K562 (cell line): ENCODE measurements at regions not wholly inside any gene's neighbourhood (a gene's known extent, or its start where the extent isn't known, plus 50 kb on each side); places are given as distances from the start of the nearest gene placed in this dataset.

Experiments used
- ATAC-seq: fragments of 200-7000 bp; cut with Tn5 transposase; 3 replicates; pipeline ENCODE4 v1.9.1; 2020; ENCODE audit warnings: moderate library complexity
- BruUV-seq: library from RNA; stranded (reverse); fragments of 400-500 nt; replicated peaks from 2 replicates; lab custom pipeline; 2021; lab: Mats Ljungman, UMichigan
- CTCF ChIA-PET: fragments of 300-600 bp; formaldehyde crosslinking; extraction: SDS; loops from one replicate; lab custom pipeline; 2021; ENCODE audit warnings: low intra/inter-chr PET ratio; lab: Yijun Ruan, JAX
- POLR2A ChIA-PET: fragments of 300-600, 350-650 bp; sonication (Branson Sonifier 250); formaldehyde crosslinking; extraction: SDS; loops from one replicate; lab custom pipeline; 2021; ENCODE audit warnings: antibody characterized with exemption, inconsistent platforms; lab: Yijun Ruan, JAX
- DNase-seq, 4 experiments: peaks; one replicate each; pipeline versions ENCODE4 v3.0.0 to v3.0.0-alpha.2; 2011 to 2018; ENCODE audit warnings: low spot score in 3 of 4, mixed read lengths in 3 of 4; ENCODE audit errors: extremely low read depth in 1 of 4
- FAIRE-seq: peaks from 2 replicates; lab custom pipeline; 2011; peaks lifted over from hg19 to GRCh38; lab: Jason Lieb, UNC
- H2AFZ ChIP-seq: 2 replicates; pipeline ENCODE4 v1.6.0; 2011; ENCODE audit warnings: low read depth, low read length, control low read depth, inconsistent platforms
- H3K27ac ChIP-seq: fragments of 200-600 bp; 3 replicates; pipeline ENCODE4 v1.8.0; 2011; ENCODE audit warnings: low read depth, mild to moderate bottlenecking, control low read depth, inconsistent platforms, low read length, moderate library complexity, mixed read lengths; ENCODE audit errors: extremely low read depth
- H3K27me3 ChIP-seq, 2 experiments: fragments of 300-600 bp in 1 of 2; 2 replicates in 1 of 2; 3 replicates in 1 of 2; pipeline versions ENCODE4 v1.6.0 to v1.8.0; 2011; ENCODE audit warnings: inconsistent platforms in 2 of 2, low read length in 2 of 2, mild to moderate bottlenecking in 1 of 2, mixed read lengths in 1 of 2, moderate library complexity in 1 of 2; ENCODE audit not compliant: control insufficient read depth in 2 of 2, insufficient read depth in 2 of 2
- H3K36me3 ChIP-seq: fragments of 300-600 bp; 3 replicates; pipeline ENCODE4 v1.8.0; 2011; ENCODE audit warnings: mild to moderate bottlenecking, low read length, inconsistent platforms; ENCODE audit not compliant: control insufficient read depth, insufficient read depth
- H3K4me1 ChIP-seq, 2 experiments: fragments of 200-600 bp in 1 of 2; replicated peaks in 1 of 2; 2 replicates in 1 of 2; 3 replicates in 1 of 2; pipeline versions ENCODE4 v1.5.1 to v1.8.0; 2011; ENCODE audit warnings: inconsistent platforms in 2 of 2, low read length in 2 of 2, mild to moderate bottlenecking in 1 of 2, mixed read lengths in 1 of 2, moderate library complexity in 1 of 2; ENCODE audit not compliant: control insufficient read depth in 2 of 2, insufficient read depth in 2 of 2
- H3K4me2 ChIP-seq: 2 replicates; pipeline ENCODE4 v1.6.1; 2011; ENCODE audit warnings: low read length, control low read depth, inconsistent platforms, mixed read lengths; ENCODE audit not compliant: insufficient read depth
- H3K4me3 ChIP-seq: fragments of 200-600 bp; sonication (generic), shearing (Covaris generic); 2 replicates; pipeline ENCODE4 v1.5.1; 2016; ENCODE audit warnings: control low read depth, inconsistent platforms
- H3K79me2 ChIP-seq: fragments of 200-600 bp; 3 replicates; pipeline ENCODE4 v1.8.0; 2011; ENCODE audit warnings: low read length, inconsistent platforms; ENCODE audit not compliant: control insufficient read depth, insufficient read depth
- H3K9ac ChIP-seq, 2 experiments: 2 replicates each; pipeline versions ENCODE4 v1.6.0 to v1.6.1; 2011; ENCODE audit warnings: low read depth in 2 of 2, low read length in 2 of 2, control low read depth in 1 of 2, inconsistent platforms in 1 of 2, mild to moderate bottlenecking in 1 of 2, mixed read lengths in 1 of 2; ENCODE audit not compliant: insufficient read depth in 1 of 2
- H3K9me1 ChIP-seq: one replicate; pipeline ENCODE4 v1.6.0; 2011; ENCODE audit warnings: inconsistent platforms, mild to moderate bottlenecking, low read length, moderate library complexity; ENCODE audit not compliant: control insufficient read depth, insufficient read depth
- H3K9me3 ChIP-seq: replicated peaks from 2 replicates; pipeline ENCODE4 v1.5.1; 2011; ENCODE audit warnings: low read depth, low read length, inconsistent platforms; ENCODE audit not compliant: control insufficient read depth, insufficient read depth
- H4K20me1 ChIP-seq: replicated peaks from 2 replicates; pipeline ENCODE4 v1.6.1; 2011; ENCODE audit warnings: low read length, inconsistent platforms, mixed read lengths; ENCODE audit not compliant: control insufficient read depth, insufficient read depth
- EZH2 ChIP-seq: IDR thresholded peaks from 2 replicates; pipeline ENCODE4 v1.6.1; 2012; ENCODE audit warnings: low read depth, mild to moderate bottlenecking, inconsistent platforms, low read length, borderline replicate concordance
- NFE2L1 ChIP-seq: fragments of 450-650 bp; IDR thresholded peaks from 2 replicates; pipeline ENCODE4 v1.6.1; 2016; ENCODE audit warnings: missing genetic modification characterization, low read depth, mild to moderate bottlenecking, missing compliant biosample characterization, moderate library complexity, borderline replicate concordance
- NRF1 ChIP-seq, 2 experiments: fragments of 450-650 bp; IDR thresholded peaks in 1 of 2; conservative IDR thresholded peaks in 1 of 2; 2 replicates each; pipeline ENCODE4 v1.6.1; 2014; ENCODE audit warnings: mild to moderate bottlenecking in 2 of 2
- WGBS: fragments of 100-300 bp; shearing (Covaris generic); methylation state at CpG from one replicate; pipeline ENCODE4 v1.1.6; 2016; ENCODE audit warnings: low coverage, mixed read lengths; ENCODE audit not compliant: insufficient coverage; ENCODE audit errors: missing lambda C conversion rate; 5-methylcytosine and 5-hydroxymethylcytosine counted together
- in situ Hi-C: fragments of 300-500 bp; cut with MboI; formaldehyde crosslinking; loops from 4 replicates; pipeline ENCODE4 v1.15.0; 2018; ENCODE audit warnings: inconsistent platforms, mixed read lengths
- intact Hi-C: fragments of 100-400 bp; cut with micrococcal nuclease; formaldehyde crosslinking; loops from 2 replicates; pipeline ENCODE4 v1.14.2; 2022
- TF ChIP-seq, protein P1 (sequence below): sonication (generic); formaldehyde crosslinking; IDR thresholded peaks from 2 replicates; pipeline ENCODE4 v1.4.0; 2020; ENCODE audit warnings: mild to moderate bottlenecking, missing genetic modification reagents

DNA sequence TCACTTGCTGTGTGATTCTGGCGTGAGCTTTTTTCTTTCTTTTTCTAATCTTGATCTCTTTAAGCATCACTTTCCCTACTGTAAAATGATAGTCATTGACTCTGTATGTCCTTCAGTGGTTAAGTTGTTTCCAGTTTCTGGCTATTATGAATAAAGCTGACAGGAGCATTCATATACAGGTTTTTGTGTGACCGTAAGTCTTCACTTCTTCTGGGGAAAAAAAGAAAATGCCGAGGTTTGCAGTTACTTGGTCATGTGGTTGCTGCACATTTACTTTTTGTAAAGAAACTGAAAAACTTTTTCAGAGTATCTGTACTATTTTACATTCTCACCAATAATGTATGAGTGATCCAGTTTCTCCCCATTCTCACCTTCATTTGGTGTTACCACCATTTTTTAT lies 247.4 kb upstream of the RBMS3 start:
- WGBS = 0% methylated on average over 3 of the region's 3 CpGs
- Histone ChIP-seq H2AFZ (no peak overlapping the region), H3K9ac (no peak overlapping the region), H3K27ac (no peak overlapping the region), H3K9me1 (no peaks in the 10 kb centered on the region), H4K20me1 (no peaks in the 10 kb centered on the region), H3K4me3 (no peak overlapping the region), H3K79me2 (no peaks in the 10 kb centered on the region), H3K27me3 (no peaks in the 10 kb centered on the region), H3K9me3 (no peaks in the 10 kb centered on the region), H3K4me1 (no peaks in the 10 kb centered on the region), H3K36me3 (no peaks in the 10 kb centered on the region), H3K4me2 (no peak overlapping the region)
- POLR2A ChIA-PET = interaction anchor here (0.8 kb wide), 1 partner anchor 25 kb away, joined by 3 read pairs; no protein-coding TSS in a partner anchor
- no TSS peak for BruUV-seq
- DNase-seq (no peak), FAIRE-seq (no peak), ATAC-seq (no peak)
- in situ Hi-C loops (no loop called here), intact Hi-C loops (no loop called here)
- TF ChIP-seq, protein P1, sequence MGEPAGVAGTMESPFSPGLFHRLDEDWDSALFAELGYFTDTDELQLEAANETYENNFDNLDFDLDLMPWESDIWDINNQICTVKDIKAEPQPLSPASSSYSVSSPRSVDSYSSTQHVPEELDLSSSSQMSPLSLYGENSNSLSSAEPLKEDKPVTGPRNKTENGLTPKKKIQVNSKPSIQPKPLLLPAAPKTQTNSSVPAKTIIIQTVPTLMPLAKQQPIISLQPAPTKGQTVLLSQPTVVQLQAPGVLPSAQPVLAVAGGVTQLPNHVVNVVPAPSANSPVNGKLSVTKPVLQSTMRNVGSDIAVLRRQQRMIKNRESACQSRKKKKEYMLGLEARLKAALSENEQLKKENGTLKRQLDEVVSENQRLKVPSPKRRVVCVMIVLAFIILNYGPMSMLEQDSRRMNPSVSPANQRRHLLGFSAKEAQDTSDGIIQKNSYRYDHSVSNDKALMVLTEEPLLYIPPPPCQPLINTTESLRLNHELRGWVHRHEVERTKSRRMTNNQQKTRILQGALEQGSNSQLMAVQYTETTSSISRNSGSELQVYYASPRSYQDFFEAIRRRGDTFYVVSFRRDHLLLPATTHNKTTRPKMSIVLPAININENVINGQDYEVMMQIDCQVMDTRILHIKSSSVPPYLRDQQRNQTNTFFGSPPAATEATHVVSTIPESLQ = no peak
- TF ChIP-seq NFE2L1 (tag) (no peak), EZH2 (no peak), NRF1 (conservative IDR thresholded peaks at IDR 0.05 in 1 of 2, IDR thresholded peaks at IDR 0.05 in 1 of 2) (no peak)
- CTCF ChIA-PET = no interaction called here
